Middle frontal gyrus (tissue), 1 donor: ENCODE measurements at regions not wholly inside any gene's neighbourhood (a gene's known extent, or its start where the extent isn't known, plus 50 kb on each side); places are given as distances from the start of the nearest gene placed in this dataset.
"Not testable (repeated sequence)": the region's sequence is repeated elsewhere in the genome, so short reads cannot be mapped to it uniquely, and the experiment has no call there.

Experiments used
- DNase-seq: peaks from one replicate; pipeline ENCODE4 v3.0.0-alpha.2; 2015; ENCODE audit warnings: low spot score; ENCODE audit errors: extremely low spot score

DNA sequence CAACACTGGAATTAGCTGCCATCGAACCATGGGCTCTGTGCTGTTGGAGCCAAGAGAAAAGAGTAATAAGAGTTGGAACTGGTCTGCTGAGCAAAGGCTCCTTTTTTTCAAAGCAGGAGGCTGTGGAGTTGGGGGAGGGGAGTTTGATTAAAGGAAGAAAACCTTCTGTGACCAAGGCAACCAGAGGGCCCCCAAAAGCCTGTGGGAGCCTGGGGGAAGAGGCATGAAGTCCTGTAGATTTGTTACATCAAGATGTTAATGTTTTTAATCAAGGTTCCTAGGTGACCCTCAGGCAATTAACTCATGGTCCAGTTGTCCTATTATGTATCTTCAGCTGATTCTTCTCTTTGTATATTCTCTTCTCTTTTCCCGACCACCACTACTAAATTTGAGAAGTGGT is 403.9 kb downstream of the NDFIP2 start:
- DNase-seq = no peak

DNA sequence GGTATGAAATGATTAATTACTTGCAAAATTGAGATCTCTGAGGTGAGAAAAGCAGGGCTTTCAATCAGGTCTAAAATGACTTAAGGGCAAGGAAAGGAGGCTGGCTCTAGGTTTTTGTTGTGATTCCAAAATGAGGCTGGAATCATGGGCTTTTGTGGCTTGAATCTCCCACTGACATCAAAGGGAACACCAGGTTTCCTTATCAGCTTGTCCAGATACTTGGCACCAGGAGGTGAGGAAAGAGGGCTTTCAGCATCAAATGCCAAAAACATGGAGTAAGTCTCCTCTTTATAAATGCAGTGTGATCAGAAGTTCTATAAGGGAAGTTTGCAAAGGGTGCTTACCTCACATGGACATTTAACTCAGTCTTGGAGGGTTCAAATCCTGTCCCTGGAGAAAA is 402.3 kb downstream of the NDFIP2 start:
- DNase-seq = no peak

DNA sequence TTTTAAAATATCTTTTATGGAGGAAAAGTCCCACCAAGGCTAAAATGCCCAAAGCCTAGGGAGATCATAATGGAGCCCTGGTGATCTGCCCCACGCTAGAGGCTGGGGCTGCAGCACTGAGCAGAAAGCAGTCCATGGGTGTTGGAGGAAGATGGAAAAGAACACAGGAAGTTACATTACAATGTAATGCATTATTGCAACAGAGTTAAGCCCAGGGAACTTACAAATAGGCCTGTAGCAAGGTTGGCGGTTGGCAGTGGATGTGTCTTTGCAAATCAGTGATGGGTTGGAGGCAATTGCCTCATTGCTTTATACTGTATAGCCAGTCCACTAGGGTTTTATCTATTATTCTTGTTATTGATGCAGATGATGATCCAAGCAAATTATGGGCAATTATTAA is 399.9 kb downstream of the NDFIP2 start:
- no peak for DNase-seq

DNA sequence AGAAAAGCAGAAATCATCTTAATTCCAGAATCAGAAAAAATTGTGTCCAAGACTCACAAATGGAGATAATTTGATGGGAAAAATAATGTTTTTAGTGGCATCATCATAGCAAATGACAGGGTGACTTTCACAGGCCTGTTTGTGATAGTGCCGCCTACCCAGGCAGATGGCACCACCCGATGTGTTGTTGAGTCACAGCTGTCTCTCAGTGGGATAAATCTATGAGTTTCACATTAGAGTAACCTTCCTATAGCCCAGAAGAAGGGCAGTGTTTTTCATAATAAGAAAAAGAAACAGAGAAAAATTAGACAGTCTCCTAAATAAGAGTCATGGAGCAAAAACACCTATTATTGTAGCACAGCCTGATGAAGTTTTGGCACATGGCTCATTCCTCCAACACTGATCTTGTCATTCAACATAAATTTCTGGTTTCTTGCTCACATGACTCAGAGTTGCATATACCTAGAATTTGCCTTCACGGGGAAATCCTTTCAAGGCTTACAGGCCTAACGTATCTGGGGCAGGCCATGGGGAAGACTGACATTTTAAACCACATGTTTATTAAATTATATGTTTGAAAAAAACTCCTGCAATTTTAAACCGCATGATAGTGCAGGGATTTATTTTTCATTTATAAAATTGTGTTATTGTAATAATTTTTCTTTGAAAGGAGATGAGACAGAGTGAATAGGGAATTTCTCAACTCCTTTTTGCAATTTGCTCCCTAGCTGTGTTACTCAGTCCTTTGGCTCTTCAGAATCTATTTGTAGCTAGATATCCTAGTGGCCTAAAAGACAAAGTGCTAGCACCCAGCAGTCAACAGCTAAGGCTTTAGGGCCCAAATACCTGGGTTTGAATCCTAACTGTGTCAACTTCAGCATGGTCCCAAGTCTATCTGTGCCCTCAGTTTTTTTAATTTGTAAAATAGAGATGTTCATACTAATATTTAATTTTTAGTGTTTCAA is 393.7 kb downstream of the NDFIP2 start:
- no peak for DNase-seq

DNA sequence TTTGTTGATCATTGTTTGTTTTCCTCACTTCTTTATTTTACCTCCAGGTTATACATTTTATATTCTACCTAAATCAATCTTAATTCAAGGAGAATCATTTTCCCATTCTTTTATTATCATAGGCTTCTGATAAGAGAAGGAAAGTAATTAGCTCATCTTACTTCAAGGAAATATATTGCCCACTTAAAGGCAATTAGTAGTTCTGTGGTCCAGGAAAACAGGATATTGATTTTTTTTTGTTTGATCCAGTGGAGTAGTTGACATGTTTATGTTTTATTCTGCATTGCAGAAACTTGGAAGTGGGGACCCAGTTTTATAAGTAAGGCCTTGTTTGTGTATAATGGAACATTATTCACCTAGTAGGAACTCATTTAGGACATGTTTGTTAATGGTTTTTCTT is 390.6 kb downstream of the NDFIP2 start:
- no peak for DNase-seq

DNA sequence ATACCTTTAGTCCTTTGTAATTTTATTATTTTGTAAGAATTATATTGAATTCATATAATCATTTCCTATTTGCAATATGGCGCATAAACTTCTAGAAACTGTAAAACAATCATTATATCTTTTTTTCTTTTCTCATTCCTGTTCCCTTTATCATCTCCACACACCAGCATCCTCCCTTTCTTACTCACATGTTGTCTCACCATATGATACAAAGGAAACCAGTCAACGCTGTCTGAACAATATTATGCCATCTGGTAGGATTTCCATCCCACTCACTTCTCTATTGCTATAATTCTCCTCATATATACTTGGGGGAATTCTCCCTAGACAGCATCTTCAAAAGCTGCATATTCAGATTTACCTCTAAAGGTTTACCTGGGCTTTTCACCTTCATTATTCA is 389.8 kb downstream of the NDFIP2 start:
- DNase-seq = no peak

DNA sequence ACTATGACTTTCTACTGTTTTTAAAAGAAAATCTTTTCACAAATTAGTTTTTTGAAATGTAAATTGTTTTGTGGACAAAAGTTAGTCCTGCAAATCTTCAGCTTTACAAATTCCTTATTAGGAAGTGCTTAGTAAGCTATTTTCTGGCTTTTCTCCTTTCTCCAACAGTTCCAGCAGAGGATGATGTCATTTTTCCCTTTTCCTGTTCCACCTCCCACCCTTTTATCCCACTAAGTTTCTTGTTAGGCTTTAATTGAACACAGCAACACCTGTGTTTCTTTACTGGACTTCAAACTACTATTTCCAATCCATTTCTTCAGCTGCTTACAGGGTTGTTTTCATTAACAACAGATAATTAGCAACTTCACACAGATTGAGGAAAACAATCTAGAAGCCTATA is 389.2 kb downstream of the NDFIP2 start:
- no peak for DNase-seq

DNA sequence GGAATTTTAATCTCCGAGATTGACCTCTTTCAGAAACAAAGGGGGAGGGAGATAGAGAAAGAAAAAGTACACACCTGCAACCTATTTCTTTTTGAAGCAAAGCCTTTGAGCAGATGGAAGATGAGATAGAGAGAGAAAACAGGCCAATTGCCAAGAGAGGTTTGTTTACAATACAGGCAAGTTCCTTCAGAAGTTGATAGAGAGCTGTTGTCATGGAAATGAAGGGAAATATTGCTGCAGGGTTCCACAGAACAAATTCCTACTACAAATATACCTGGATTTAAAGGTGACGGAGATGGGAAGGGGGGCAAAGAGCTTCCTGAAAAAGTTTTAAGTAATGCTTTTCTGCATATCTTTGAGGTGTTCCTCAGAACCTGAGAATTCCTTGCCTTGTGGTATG is 388.4 kb downstream of the NDFIP2 start:
- DNase-seq = no peak

DNA sequence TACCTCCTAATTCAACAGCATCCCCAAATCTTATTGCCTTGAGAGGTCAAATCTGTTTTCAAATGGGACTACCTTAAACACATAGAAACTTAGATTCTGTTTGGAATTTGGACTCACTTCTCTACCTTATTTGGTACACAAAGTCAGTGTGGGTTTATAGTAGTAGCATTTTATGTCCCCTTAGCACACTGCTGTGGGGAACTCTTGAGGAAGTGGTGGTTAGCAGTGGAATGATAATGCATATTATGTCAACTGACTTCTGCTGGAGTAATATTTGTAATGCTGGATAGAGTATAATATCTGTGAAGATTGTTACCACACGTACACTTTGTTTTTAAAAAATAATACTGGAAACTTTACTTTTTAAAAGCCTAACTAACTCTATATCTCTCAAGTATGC is 386.3 kb downstream of the NDFIP2 start:
- DNase-seq = no peak

DNA sequence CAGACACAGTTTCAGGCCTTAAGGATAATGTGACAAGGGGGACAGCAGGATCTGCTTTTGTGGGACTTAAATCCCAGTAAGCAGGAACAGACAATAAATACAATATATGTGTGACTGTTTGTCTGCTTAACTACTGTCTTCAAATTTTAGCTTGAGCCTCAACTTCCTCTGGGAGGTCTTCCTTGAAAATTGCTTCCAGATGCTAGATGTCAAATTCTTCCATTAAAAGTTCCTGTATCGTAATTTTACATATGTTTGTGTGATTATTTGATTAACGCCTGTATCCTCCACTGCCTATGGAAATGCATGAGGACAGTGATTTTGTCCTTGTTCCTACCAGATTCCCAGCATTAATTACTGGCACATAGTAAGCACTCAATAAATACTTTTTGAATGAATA is 385.5 kb downstream of the NDFIP2 start:
- DNase-seq = no peak

DNA sequence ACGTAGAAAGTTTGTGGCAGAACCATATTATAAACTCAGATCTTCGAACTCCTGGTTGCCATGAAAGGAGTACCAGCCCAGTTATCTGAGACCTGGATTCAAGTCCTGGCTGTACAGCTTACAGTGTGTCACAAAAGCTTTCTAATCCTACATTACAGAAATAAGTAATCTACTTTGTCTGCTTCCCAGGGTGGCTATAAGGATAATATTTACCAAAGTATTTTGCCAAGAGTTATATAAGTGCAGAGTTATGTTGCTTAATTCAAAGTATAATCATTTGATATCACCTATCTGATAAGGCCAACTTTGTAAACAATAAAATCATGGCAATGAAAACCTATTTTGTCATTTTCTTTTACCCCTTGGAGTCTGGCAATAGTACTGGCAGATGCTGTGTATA is 381.6 kb downstream of the NDFIP2 start:
- no peak for DNase-seq

DNA sequence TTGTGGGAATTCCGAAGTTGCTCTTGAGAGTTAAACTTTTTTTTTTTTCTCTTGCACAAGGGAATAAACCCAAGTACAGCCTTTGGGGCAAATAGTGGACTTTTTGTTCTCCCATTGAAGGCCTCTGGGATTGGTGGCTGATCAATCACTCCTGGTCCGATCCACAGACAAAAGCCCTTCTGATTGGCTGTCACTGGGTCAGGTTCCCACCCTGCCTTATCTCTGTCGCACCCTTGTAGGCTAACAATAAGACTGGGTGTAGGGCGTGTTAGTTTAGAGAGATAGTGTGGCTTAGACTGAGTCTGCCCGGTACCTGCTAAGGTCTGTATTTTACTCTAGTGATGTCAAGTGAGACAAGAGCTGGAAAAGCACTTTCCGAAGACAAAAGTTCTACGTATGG is 380.8 kb downstream of the NDFIP2 start:
- no peak for DNase-seq

DNA sequence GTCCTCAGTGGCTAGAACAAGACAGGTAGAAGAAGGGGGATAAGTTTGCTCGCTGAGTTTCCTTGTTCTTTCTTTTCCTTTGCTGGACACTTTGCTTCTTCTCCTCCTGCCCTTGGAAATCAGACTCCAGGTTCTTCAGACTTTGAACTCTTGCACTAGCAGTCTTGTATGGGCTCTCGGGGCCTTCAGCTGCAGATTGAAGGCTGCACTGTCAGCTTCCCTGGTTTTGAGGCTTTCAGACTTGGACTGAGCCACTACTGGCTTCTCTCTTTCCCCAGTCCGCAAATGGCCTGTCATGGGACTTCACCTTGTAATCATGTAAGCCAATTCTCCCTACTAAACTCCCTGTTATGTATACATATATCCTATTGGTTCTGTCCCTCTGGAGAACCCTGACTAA is 379.8 kb downstream of the NDFIP2 start:
- DNase-seq = no peak

DNA sequence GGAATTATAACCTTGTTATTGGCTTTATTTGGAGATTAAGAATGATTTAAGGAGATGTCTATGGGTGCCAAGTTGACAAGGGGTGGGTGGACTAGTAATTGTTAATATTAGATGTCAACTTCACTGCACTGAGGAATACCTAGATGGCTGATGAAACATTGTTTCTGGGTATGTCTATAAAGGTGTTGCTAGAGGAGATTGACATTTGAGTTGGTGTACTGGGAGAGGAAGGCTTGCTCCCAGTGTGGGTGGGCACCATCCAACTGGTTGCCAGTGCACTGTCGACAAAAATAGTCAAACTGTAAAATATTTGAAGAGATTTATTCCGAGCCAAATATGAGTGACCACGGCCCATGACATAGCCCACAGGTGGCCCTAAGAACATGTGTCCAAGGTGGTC is 378.8 kb downstream of the NDFIP2 start:
- DNase-seq = no peak

DNA sequence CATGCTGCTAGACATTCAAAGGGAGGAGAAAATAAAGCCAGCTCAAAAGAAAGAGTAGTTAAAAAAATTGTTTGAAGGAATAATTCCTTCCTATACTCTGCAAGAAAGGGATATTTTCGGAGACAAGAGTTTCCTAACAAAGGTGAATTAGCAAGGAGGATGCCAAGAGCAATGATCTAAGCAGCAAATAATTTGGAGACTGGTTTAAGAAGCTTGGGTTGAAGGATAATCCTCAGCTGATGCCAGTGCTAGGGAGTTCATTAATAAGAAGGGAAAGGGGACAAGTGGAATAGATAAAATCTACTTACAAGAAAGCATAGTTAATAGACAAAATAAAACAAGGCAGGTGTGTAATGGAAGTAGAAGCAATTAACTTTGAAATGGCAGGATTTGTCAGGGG is 372.3 kb downstream of the NDFIP2 start:
- DNase-seq = no peak

DNA sequence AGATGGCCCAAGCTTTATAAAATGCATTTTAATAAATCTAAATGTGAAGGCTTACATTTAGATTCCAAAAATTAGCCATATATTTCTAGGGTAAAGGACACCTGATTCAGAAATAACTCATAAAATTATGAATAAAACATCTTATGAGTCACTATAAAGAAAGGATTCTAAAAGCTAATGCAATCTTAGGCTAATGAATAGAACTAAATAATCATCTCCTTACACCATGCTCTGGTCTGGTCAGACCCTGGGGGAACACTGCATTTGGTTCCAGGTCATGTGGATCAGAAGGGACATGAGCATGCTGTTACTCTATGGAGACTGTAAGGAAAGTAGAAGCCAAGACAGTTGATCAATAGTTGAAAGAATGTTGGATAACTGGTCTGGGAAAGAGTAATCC is 370.4 kb downstream of the NDFIP2 start:
- DNase-seq = no peak

DNA sequence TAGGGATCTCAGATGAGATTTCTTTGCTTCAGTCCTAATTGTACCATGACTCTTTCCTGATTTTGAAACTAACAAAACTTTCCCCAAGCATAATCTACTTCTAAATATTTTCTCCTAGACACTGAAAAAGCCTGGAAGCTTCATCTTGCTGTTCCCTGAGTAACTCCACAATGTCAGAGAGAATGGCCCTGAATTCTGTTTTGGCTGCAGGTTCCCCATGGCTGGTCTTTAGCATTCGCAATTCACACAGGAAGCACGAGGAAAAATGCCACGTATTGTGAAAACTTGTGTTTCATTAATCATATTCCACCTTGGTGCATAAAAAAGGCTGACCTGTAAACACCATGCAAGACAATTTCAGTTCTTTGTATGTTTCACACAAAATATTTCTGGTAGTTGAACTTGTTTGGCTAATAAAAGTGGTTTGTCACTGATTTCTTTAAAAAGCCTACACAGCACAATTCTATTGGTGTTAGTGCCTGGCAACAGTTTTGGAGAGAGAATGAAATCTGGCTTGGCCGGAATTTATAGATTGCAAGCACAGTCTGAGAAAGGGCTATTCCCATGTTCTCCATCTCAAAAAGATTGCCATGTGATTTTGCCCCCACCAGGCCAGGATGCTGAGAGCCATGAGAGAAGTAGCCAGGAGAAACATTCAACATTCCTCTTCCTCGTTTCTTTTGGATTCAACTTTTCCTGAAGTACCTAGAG is 367.1 kb downstream of the NDFIP2 start:
- DNase-seq = no peak

DNA sequence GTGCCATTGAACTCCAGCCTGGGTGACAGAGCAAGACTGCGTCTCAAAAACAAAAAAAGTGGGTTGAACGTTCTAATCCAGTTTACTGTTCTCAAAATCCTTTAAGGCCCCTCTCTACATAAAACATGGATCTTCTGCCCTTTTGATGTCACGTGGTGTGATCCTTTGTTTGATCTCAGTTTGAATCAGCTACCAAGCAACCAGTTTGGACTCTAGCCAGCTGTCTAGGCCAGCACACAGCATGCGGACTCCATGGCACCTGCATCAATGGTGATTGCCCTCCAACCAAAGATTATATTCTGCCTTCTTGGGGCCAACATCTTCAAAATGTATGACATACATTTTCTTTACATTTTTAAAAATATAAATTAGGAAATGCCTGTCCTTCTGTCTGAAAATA is 365.4 kb downstream of the NDFIP2 start:
- no peak for DNase-seq

DNA sequence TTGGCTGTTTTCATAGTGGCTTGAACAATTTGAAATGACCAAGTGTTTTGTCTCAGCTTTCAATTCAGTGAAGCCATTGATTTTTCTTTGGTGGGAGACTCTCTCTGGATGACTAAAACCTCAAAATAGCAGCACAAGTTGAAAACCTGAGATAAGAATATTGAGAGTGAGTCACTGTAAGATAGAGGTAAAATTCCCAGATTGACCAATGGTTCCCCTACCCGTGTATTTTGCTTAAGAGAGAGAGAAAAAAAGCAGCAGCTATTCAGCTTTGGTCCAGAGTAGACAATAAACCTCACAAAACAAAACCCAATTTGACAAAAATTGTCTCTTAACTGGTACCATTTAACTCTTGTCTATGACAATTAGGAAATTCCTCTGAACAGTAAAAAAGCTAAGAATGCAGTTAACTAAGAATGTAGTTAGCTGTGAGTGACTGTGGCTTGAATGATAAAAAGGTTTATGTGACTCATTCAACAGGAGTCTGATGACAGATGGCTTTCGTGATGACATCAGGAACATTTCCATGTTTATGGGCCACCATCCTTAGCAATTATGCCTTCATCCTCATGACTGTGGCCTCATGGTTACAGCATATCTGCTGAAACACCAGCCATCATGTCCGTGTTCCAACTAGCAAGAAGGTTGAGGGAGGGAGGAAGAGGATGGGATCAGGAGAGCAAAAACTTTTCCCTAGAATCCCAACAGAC is 356.9 kb downstream of the NDFIP2 start:
- no peak for DNase-seq

DNA sequence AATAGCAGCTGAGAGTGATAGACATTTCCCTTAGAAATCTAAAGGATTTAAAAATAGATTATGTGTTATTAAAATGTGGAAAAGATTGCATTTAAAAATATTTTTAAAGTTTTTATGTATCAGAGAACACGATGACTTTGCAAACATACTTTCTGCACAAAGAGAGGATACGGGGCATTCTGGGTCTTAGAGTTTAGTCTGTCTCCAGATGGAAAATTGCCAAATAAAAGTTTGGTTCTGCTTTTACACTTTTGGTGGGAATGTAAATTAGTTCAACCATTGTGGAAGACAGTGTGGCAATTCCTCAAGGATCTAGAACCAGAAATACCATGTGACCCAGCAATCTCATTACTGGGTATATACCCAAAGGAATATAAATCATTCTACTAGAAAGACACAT is 355.2 kb downstream of the NDFIP2 start:
- DNase-seq = not testable (repeated sequence)

DNA sequence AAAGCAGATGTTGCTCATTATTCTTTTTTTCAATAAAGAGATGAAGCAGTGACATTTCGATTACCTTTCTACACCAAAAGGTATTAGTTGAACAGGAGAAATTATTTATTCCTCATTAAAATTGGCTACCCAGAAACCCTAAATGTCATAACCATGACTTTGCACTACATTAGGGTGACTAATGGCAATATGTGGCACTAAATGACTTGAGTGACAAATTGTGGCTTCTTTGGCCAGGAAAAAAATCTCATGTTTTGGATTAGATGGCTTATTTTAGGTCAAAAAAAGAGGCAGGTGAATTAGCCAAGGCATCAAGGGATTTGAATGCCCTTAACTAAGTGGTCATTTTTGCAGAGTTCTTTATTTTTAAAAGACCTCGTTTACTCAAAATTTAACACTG is 353.9 kb downstream of the NDFIP2 start:
- no peak for DNase-seq

DNA sequence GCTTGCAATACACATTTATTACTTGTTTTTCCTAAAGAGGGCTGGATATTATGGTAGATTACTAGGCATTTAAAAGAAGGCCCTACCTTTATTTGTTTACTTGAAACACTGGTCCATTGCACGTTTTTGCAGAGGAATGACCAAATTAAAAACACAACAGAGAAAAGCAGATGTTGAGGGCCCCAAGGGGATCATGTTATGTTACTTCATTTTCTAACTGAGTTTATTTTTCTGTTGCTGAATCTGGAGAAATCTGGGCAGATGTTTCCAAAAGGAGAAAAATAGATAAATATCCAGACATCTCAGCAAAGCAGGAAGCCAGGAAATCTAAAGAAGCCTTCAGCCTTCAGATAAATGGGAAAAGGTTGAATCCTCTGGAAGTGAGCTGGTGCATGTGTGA is 353.0 kb downstream of the NDFIP2 start:
- DNase-seq = no peak
